Fibroblast of lung (primary cell): ENCODE measurements at regions not wholly inside any gene's neighbourhood (a gene's known extent, or its start where the extent isn't known, plus 50 kb on each side); places are given as distances from the start of the nearest gene placed in this dataset.

Experiments
- DNase-seq, 2 donors: peaks; one replicate each; pipeline versions ENCODE4 v3.0.0 to v3.0.0-alpha.2; 2010; ENCODE audit warnings: low read depth in 2 of 2
- H2AFZ ChIP-seq: 2 replicates; pipeline ENCODE4 v1.5.1; 2012; ENCODE audit warnings: low read length, control low read depth, inconsistent platforms
- H3K27ac ChIP-seq: 2 replicates; pipeline ENCODE4 v1.5.1; 2011; ENCODE audit warnings: low read length, control low read depth; ENCODE audit not compliant: insufficient read depth
- H3K27me3 ChIP-seq: 2 replicates; pipeline ENCODE4 v1.5.1; 2011; ENCODE audit warnings: mild to moderate bottlenecking, low read length; ENCODE audit not compliant: control insufficient read depth, insufficient read depth
- H3K36me3 ChIP-seq: 2 replicates; pipeline ENCODE4 v1.5.1; 2011; ENCODE audit warnings: low read length; ENCODE audit not compliant: control insufficient read depth, insufficient read depth
- H3K4me1 ChIP-seq: 2 replicates; pipeline ENCODE4 v1.5.1; 2011; ENCODE audit warnings: low read length; ENCODE audit not compliant: control insufficient read depth, insufficient read depth; ENCODE audit errors: extremely low read depth
- H3K4me2 ChIP-seq: 2 replicates; pipeline ENCODE4 v1.5.1; 2011; ENCODE audit warnings: low read length, control low read depth; ENCODE audit not compliant: insufficient read depth; ENCODE audit errors: extremely low read depth
- H3K4me3 ChIP-seq, 4 experiments: fragments of 200-600 bp in 1 of 4; sonication (generic) in 1 of 4; replicated peaks in 1 of 4; 2 replicates each; pipeline ENCODE4 v1.5.1; 2011 to 2016; ENCODE audit warnings: low read length in 4 of 4, low read depth in 3 of 4, mild to moderate bottlenecking in 3 of 4, control low read depth in 2 of 4, inconsistent platforms in 1 of 4, mixed read lengths in 1 of 4; ENCODE audit not compliant: insufficient read depth in 1 of 4; ENCODE audit errors: control extremely low read depth in 1 of 4
- H3K79me2 ChIP-seq: 2 replicates; pipeline ENCODE4 v1.5.1; 2012; ENCODE audit warnings: mild to moderate bottlenecking, low read length, inconsistent platforms; ENCODE audit not compliant: control insufficient read depth, insufficient read depth
- H3K9ac ChIP-seq: 2 replicates; pipeline ENCODE4 v1.5.1; 2011; ENCODE audit warnings: mild to moderate bottlenecking, low read length, control low read depth; ENCODE audit not compliant: insufficient read depth
- H3K9me3 ChIP-seq: 2 replicates; pipeline ENCODE4 v1.5.1; 2012; ENCODE audit warnings: low read depth, low read length; ENCODE audit not compliant: control insufficient read depth, insufficient read depth
- H4K20me1 ChIP-seq: 2 replicates; pipeline ENCODE4 v1.5.1; 2011; ENCODE audit warnings: low read length; ENCODE audit not compliant: control insufficient read depth, insufficient read depth; ENCODE audit errors: extremely low read depth
- EZH2 ChIP-seq: IDR thresholded peaks from 2 replicates; pipeline ENCODE4 v1.5.1; 2012; ENCODE audit warnings: low read length, control low read depth, mild to moderate bottlenecking; ENCODE audit errors: missing control alignments
- TF ChIP-seq, protein P1 (sequence below), 2 donors: IDR thresholded peaks in 1 of 2; conservative IDR thresholded peaks in 1 of 2; 1 replicate in 1 of 2; 2 replicates in 1 of 2; pipeline ENCODE4 v1.5.1; 2011 to 2012; ENCODE audit warnings: low read length in 2 of 2, control low read depth in 1 of 2, inconsistent platforms in 1 of 2, low read depth in 1 of 2, mild to moderate bottlenecking in 1 of 2

DNA sequence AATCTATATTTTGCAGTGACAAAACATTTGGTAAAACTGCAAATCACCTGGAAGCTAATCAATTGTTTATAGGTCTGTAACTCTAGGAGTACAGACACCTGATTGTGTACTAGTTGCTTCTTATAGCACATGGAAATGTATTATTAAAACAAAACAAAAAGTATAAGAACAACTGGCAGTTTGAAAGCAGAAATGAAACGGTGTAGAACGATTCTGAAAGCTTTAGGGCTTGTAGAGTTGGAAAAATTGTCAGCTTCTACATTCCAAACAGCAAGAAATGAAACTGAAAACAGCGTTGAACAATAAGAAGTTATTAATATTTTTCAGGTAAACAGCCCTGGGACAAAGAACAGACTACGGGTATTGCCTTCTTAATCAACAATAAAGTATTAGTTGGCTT, 273.3 kb downstream of the OLFM3 start:
- TF ChIP-seq EZH2, result no peak
- TF ChIP-seq, protein P1, sequence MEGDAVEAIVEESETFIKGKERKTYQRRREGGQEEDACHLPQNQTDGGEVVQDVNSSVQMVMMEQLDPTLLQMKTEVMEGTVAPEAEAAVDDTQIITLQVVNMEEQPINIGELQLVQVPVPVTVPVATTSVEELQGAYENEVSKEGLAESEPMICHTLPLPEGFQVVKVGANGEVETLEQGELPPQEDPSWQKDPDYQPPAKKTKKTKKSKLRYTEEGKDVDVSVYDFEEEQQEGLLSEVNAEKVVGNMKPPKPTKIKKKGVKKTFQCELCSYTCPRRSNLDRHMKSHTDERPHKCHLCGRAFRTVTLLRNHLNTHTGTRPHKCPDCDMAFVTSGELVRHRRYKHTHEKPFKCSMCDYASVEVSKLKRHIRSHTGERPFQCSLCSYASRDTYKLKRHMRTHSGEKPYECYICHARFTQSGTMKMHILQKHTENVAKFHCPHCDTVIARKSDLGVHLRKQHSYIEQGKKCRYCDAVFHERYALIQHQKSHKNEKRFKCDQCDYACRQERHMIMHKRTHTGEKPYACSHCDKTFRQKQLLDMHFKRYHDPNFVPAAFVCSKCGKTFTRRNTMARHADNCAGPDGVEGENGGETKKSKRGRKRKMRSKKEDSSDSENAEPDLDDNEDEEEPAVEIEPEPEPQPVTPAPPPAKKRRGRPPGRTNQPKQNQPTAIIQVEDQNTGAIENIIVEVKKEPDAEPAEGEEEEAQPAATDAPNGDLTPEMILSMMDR (conservative IDR thresholded peaks at IDR 0.05 in 1 of 2, IDR thresholded peaks at IDR 0.05 in 1 of 2; ENCODE audit: low read depth in 1 of 2, low read length in 2 of 2), result no peak
- no peaks in the 10 kb centered on the region for H3K36me3 ChIP-seq
- DNase-seq, result no peak

GRCh38 chr1:101728029-101728428, 268.7 kb downstream of the OLFM3 start:
- Histone ChIP-seq H3K27me3 (no peaks in the 10 kb centered on the region), H3K4me1 (no peaks in the 10 kb centered on the region), H3K36me3 (no peaks in the 10 kb centered on the region), H4K20me1 (no peaks in the 10 kb centered on the region), H2AFZ (no peak overlapping the region), H3K79me2 (no peaks in the 10 kb centered on the region), H3K27ac (no peak overlapping the region), H3K9ac (no peak overlapping the region), H3K9me3 (no peaks in the 10 kb centered on the region), H3K4me2 (no peak overlapping the region), H3K4me3 (no peak overlapping the region)
- no peak for DNase-seq
- TF ChIP-seq, protein P1 (conservative IDR thresholded peaks at IDR 0.05 in 1 of 2, IDR thresholded peaks at IDR 0.05 in 1 of 2; ENCODE audit: low read depth in 1 of 2, low read length in 2 of 2), result no peak
- no peak for TF ChIP-seq EZH2

More for the DNA sequence above, 273.3 kb downstream of the OLFM3 start:
- Histone ChIP-seq H3K79me2 (no peaks in the 10 kb centered on the region), H2AFZ (no peak overlapping the region), H3K4me2 (no peak overlapping the region), H3K27me3 (no peaks in the 10 kb centered on the region), H3K4me3 (no peak overlapping the region), H4K20me1 (no peaks in the 10 kb centered on the region), H3K9me3 (no peaks in the 10 kb centered on the region), H3K27ac (no peak overlapping the region), H3K4me1 (no peaks in the 10 kb centered on the region), H3K9ac (no peak overlapping the region)

- H3K27me3 ChIP-seq, result no peaks in the 10 kb centered on the region
- no peak overlapping the region for H3K4me3 ChIP-seq
- no peak overlapping the region for H3K4me2 ChIP-seq
- no peaks in the 10 kb centered on the region for H3K4me1 ChIP-seq
- no peaks in the 10 kb centered on the region for H4K20me1 ChIP-seq
- no peaks in the 10 kb centered on the region for H3K79me2 ChIP-seq
- no peak overlapping the region for H3K9ac ChIP-seq
- no peaks in the 10 kb centered on the region for H3K36me3 ChIP-seq
- H3K9me3 ChIP-seq, result no peaks in the 10 kb centered on the region
- TF ChIP-seq, protein P1 (conservative IDR thresholded peaks at IDR 0.05 in 1 of 2, IDR thresholded peaks at IDR 0.05 in 1 of 2; ENCODE audit: low read depth in 1 of 2, low read length in 2 of 2), result no peak
- no peak for TF ChIP-seq EZH2
- H2AFZ ChIP-seq, result no peak overlapping the region
- H3K27ac ChIP-seq, result no peak overlapping the region
- DNase-seq, result no peak
Measured at GRCh38 chr1:101730559-101730958, 266.2 kb downstream of the OLFM3 start.
